GM23338 (cell line): ENCODE measurements at regions not wholly inside any gene's neighbourhood (a gene's known extent, or its start where the extent isn't known, plus 50 kb on each side); places are given as distances from the start of the nearest gene placed in this dataset.

ENCODE experiments used
- ATAC-seq: fragments of 200-7000 bp; cut with Tn5 transposase; 3 replicates; pipeline ENCODE4 v1.9.1; 2020
- DNase-seq: peaks from one replicate; pipeline ENCODE4 v3.0.0-alpha.2; 2015; ENCODE audit warnings: low spot score
- H2AFZ ChIP-seq: fragments of 200-600 bp; sonication (generic); 2 replicates; pipeline ENCODE4 v1.8.0; 2016; ENCODE audit warnings: antibody characterized with exemption, mild to moderate bottlenecking, moderate library complexity
- H3F3A ChIP-seq: fragments of 200-600 bp; sonication (generic); replicated peaks from 2 replicates; pipeline ENCODE4 v1.8.0; 2017; ENCODE audit warnings: antibody characterized with exemption, mixed run types, low read depth
- H3K27ac ChIP-seq: fragments of 200-600 bp; sonication (generic); 2 replicates; pipeline ENCODE4 v1.6.1; 2016; ENCODE audit warnings: low read depth
- H3K27me3 ChIP-seq: fragments of 200-600 bp; sonication (generic); 2 replicates; pipeline ENCODE4 v1.8.0; 2016; ENCODE audit warnings: mild to moderate bottlenecking, mixed run types, moderate library complexity; ENCODE audit not compliant: insufficient read depth
- H3K36me3 ChIP-seq: fragments of 200-600 bp; sonication (generic); 2 replicates; pipeline ENCODE4 v1.8.0; 2016; ENCODE audit warnings: mild to moderate bottlenecking; ENCODE audit not compliant: insufficient read depth
- H3K4me1 ChIP-seq: fragments of 200-600 bp; sonication (generic); 2 replicates; pipeline ENCODE4 v1.8.0; 2016; ENCODE audit warnings: mild to moderate bottlenecking, moderate library complexity; ENCODE audit not compliant: insufficient read depth
- H3K4me2 ChIP-seq: fragments of 200-600 bp; sonication (generic); 2 replicates; pipeline ENCODE4 v1.7.1; 2017; ENCODE audit warnings: mixed run types
- H3K4me3 ChIP-seq: fragments of 200-600 bp; sonication (generic); 2 replicates; pipeline ENCODE4 v1.6.1; 2016; ENCODE audit warnings: mixed run types
- H3K79me2 ChIP-seq: fragments of 200-600 bp; sonication (generic); replicated peaks from 2 replicates; pipeline ENCODE4 v1.8.0; 2017; ENCODE audit warnings: mild to moderate bottlenecking; ENCODE audit not compliant: insufficient read depth
- H3K9me2 ChIP-seq: fragments of 200-600 bp; sonication (generic); 2 replicates; pipeline ENCODE4 v1.8.0; 2017; ENCODE audit not compliant: insufficient read depth
- H4K20me1 ChIP-seq: fragments of 200-600 bp; sonication (generic); replicated peaks from 2 replicates; pipeline ENCODE4 v1.8.0; 2017; ENCODE audit warnings: mild to moderate bottlenecking; ENCODE audit not compliant: insufficient read depth
- H3K27ac Mint-ChIP-seq: 2 replicates; pipeline ENCODE4 v1.8.0; 2020; ENCODE audit warnings: inconsistent platforms, mild to moderate bottlenecking, moderate library complexity, mixed read lengths
- H3K27me3 Mint-ChIP-seq: 3 replicates; pipeline ENCODE4 v1.8.0; 2022; ENCODE audit warnings: low read depth, mild to moderate bottlenecking, moderate library complexity, mixed read lengths, inconsistent platforms; ENCODE audit not compliant: insufficient read depth, poor library complexity
- H3K36me3 Mint-ChIP-seq: 3 replicates; pipeline ENCODE4 v1.8.0; 2021; ENCODE audit warnings: low read depth, mild to moderate bottlenecking, inconsistent platforms, moderate library complexity, mixed read lengths
- H3K4me1 Mint-ChIP-seq: 3 replicates; pipeline ENCODE4 v1.8.0; 2020; ENCODE audit warnings: mild to moderate bottlenecking, inconsistent platforms, mixed read lengths
- H3K4me3 Mint-ChIP-seq: 3 replicates; pipeline ENCODE4 v1.8.0; 2021; ENCODE audit warnings: moderate library complexity, mild to moderate bottlenecking, inconsistent platforms, mixed read lengths
- H3K9me3 Mint-ChIP-seq: 3 replicates; pipeline ENCODE4 v1.8.0; 2020; ENCODE audit warnings: moderate library complexity, mild to moderate bottlenecking, inconsistent platforms, mixed read lengths
- CREB1 ChIP-seq: fragments of 250-450 bp; sonication (Bioruptor Pico); IDR thresholded peaks from 2 replicates; pipeline ENCODE4 v1.5.0; 2020; ENCODE audit warnings: low read depth, mild to moderate bottlenecking, moderate library complexity
- CTCF ChIP-seq, 2 experiments: fragments of 200-600 bp in 1 of 2; sonication (generic) in 1 of 2; conservative IDR thresholded peaks; 2 replicates each; pipeline versions ENCODE4 v1.5.1 to v1.6.1; 2016 to 2017; ENCODE audit warnings: antibody characterized with exemption in 2 of 2, low read depth in 2 of 2, mild to moderate bottlenecking in 2 of 2, moderate library complexity in 1 of 2
- JUNB ChIP-seq: IDR thresholded peaks from one replicate; pipeline ENCODE4 v1.6.1; 2016; ENCODE audit warnings: antibody characterized with exemption; ENCODE audit not compliant: unreplicated experiment
- NANOG ChIP-seq: IDR thresholded peaks from 2 replicates; pipeline ENCODE4 v1.6.1; 2016; ENCODE audit warnings: antibody characterized with exemption, borderline replicate concordance
- STAT1 ChIP-seq: IDR thresholded peaks from one replicate; pipeline ENCODE4 v1.6.1; 2016; ENCODE audit warnings: antibody characterized with exemption; ENCODE audit not compliant: unreplicated experiment
- ZNF114 ChIP-seq: fragments of 250-450 bp; sonication (Bioruptor Pico); IDR thresholded peaks from 2 replicates; pipeline ENCODE4 v1.5.0; 2020; ENCODE audit warnings: mild to moderate bottlenecking, moderate library complexity
- ZNF331 ChIP-seq: fragments of 250-450 bp; sonication (Bioruptor Pico); IDR thresholded peaks from 2 replicates; pipeline ENCODE4 v1.5.0; 2020; ENCODE audit warnings: low read depth, mild to moderate bottlenecking, moderate library complexity
- ZNF462 ChIP-seq: fragments of 250-450 bp; sonication (Bioruptor Pico); IDR thresholded peaks from 2 replicates; pipeline ENCODE4 v1.5.0; 2020; ENCODE audit warnings: mild to moderate bottlenecking, moderate library complexity

DNA sequence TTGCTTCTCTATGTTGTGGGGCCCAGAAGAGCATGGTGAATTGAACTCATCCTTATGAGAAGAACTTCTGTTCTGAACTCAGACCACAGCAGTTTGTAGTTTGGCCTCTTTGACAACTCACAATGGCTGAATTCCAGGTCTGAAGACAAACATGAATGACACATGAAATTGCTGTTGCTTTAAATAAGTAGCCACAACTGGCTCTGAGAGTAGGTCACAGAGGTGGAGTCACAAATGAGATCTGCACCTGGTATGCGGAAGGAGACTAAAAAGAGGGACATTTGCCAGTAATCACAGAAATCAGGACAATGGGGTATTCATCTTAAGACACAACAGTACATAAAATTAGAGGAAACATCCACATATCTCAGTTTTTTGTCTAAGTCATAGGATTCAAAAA is 290.3 kb upstream of the MMADHC start:
- H3K36me3 ChIP-seq, result no peaks in the 10 kb centered on the region
- H3K36me3 Mint-ChIP-seq, result peaks cover 3% of the 10 kb centered on the region; the same call in 1 of the 3 replicates
- TF ChIP-seq STAT1 (no peak), ZNF114 (CRISPR knock-in tag) (no peak), CTCF (conservative IDR thresholded peaks at IDR 0.05; ENCODE audit: low read depth in 2 of 2) (no peak), CREB1 (CRISPR knock-in tag) (no peak), ZNF331 (no peak), NANOG (no peak), ZNF462 (no peak), JUNB (no peak)
- no peaks in the 10 kb centered on the region for H3F3A ChIP-seq
- H3K4me3 Mint-ChIP-seq, result no peak overlapping the region
- no peak overlapping the region for H3K4me3 ChIP-seq
- H3K79me2 ChIP-seq, result no peaks in the 10 kb centered on the region
- H3K9me3 Mint-ChIP-seq, result peaks cover 8% of the 10 kb centered on the region; the same call in 1 of the 3 replicates
- no peak overlapping the region for H3K4me2 ChIP-seq
- no peak for DNase-seq
- no peaks in the 10 kb centered on the region for H3K4me1 ChIP-seq
- no peaks in the 10 kb centered on the region for H3K27me3 ChIP-seq
- H3K27ac ChIP-seq, result no peak overlapping the region
- no peaks in the 10 kb centered on the region for H3K4me1 Mint-ChIP-seq
- H2AFZ ChIP-seq, result no peak overlapping the region
- no peak overlapping the region for H3K27ac Mint-ChIP-seq
- ATAC-seq, result no peak
- H3K27me3 Mint-ChIP-seq, result no peaks in the 10 kb centered on the region
- H4K20me1 ChIP-seq, result no peaks in the 10 kb centered on the region
- H3K9me2 ChIP-seq, result no peaks in the 10 kb centered on the region
